NCI-H446 treated with DMSO at 0.1 percent for 48 hours (cell line): ENCODE measurements at regions not wholly inside any gene's neighbourhood (a gene's known extent, or its start where the extent isn't known, plus 50 kb on each side); places are given as distances from the start of the nearest gene placed in this dataset.
"Not testable (repeated sequence)": the region's sequence is repeated elsewhere in the genome, so short reads cannot be mapped to it uniquely, and the experiment has no call there.

Source experiments
- DNase-seq: peaks from one replicate; lab custom pipeline; 2025; lab: John Stamatoyannopoulos, UW

DNA sequence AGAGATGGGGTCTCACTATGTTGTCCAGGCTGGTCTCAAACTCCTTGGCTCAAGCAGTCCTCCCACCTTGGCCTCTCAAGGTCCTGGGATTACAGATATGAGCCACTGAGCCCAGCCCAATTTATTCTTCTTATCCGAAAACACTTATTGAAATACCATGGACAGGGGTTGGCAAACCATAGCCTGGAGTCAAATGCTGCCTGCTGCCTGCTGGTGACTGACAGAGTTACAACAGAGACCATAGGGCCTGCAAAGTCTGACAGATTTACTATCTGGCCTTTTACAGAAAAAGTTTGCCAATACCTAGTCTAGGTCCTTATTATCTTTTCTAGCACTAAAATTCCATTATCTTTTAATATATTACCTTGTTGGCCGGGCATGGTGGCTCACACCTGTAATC lies 87.1 kb upstream of the ZNF281 start:
- DNase-seq: no peak

DNA sequence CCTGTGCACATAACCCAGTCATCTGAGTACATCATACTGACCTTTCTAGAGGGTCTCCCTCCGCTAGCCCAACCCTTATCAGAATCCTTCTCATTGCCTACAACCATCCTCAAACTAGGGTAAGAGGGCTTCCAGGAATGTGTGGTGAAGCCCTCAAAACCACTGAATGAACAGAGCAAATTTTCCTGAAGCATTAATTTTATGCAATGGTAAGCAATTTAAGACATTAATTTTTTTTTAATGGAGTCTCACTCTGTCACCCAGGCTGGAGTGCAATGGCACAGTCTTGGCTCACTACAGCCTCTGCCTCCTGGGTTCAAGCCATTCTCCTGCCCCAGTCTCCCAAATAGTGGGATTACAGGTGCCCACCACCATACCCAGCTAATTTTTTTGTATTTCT lies 86.1 kb upstream of the ZNF281 start:
- no peak for DNase-seq

DNA sequence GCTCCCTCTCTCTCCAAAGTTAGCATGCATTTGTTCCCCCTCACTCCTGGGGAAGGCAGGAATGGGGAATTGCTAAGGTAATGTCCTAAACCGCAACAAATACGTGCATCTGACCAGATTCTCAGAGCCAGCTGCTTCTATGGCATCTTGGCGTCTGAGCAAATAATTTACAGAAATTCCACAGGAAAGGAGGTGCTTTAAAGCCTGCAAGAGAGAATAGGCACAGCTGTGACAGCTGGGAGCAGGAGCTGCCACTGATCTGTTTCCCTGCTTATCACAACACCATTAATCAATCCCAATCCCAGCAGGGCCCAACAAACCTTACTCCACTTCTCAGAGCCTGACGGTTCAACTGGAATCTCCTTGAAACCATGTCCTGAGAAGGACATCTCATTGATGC lies 83.5 kb upstream of the ZNF281 start:
- DNase-seq: no peak

- DNase-seq: no peak
Observed at GRCh38 chr1:200491103-200491502, 81.3 kb upstream of the ZNF281 start.

- no peak for DNase-seq
Observed at GRCh38 chr1:200490183-200490582, 80.3 kb upstream of the ZNF281 start.

- DNase-seq: peak; percentile 19
Observed at GRCh38 chr1:200488375-200489165, 78.7 kb upstream of the ZNF281 start.

GRCh38 chr1:200487650-200488049 lies 77.8 kb upstream of the ZNF281 start:
- no peak for DNase-seq

DNA sequence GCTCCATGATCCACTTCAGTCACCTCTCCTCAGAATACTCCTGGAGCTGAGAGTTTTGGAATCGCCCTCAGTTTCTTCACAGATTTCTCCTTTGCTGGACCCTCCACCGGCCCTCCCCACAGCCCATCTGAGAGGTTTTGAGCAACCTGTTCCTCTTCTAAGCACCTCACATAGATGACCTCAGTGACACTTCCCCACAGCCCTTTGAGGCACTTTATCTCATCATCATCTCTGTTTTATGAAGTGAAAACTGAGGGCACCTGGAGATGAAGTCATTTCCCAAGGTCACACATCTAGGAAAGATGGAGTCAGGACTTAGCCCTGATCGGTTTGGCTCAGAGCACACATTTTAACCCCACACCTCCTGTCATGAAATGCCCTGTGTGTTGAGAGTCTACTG lies 76.8 kb upstream of the ZNF281 start:
- DNase-seq: no peak

GRCh38 chr1:200484438-200484946 lies 74.7 kb upstream of the ZNF281 start:
- DNase-seq: not testable (repeated sequence)

DNA sequence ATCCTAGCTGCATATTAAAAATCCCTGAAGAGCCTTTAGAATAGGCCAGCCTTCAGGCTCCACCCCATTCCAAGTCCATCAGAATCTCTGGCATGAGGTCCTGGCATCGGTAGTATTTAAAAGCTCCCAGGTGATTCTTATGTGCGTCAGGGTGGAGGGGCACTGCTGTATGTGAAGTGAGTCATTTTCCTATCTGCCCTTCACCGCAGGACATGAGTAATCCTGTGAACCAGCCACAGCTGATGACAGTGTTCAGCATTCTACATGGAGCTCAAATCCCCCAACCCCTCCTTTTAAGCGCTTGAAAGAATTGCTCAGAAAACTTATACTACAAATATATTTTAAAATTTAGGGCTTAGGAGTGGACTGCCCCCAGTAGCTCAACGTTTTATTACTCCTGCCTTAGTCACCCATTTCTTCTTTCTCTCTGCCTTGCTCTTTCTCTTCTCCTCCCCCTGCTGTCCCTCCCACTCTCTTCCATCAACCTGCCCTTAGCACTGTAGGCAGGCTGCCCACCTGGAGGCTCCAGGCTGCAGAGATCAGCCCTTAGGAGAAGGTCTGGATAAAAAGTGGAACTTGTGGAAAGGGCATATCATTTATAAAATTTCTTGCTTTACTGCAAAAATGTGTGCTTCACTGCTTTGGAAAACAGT lies 73.8 kb upstream of the ZNF281 start:
- DNase-seq: no peak

- no peak for DNase-seq
Observed at GRCh38 chr1:200480964-200481363, 71.1 kb upstream of the ZNF281 start.

DNA sequence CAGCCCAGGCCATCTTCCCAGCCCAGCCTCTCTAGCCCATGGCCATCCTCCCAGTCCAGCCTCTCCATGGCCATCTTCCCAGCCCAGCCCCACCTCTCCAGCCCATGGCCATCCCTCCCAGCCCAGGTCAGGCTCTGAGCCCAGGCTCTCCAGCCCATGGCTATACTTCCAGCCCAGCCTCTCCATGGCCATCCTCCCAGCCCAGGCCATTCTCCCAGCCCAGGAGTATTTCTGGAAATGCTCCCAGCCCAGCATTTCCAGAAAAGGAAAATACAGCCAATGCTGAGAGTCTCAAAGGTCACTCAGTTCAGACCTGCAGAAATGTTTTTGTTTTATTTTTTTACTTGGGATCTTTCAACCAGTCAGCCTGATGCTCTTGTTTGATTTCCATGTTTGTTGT lies 70.0 kb upstream of the ZNF281 start:
- DNase-seq: no peak

DNA sequence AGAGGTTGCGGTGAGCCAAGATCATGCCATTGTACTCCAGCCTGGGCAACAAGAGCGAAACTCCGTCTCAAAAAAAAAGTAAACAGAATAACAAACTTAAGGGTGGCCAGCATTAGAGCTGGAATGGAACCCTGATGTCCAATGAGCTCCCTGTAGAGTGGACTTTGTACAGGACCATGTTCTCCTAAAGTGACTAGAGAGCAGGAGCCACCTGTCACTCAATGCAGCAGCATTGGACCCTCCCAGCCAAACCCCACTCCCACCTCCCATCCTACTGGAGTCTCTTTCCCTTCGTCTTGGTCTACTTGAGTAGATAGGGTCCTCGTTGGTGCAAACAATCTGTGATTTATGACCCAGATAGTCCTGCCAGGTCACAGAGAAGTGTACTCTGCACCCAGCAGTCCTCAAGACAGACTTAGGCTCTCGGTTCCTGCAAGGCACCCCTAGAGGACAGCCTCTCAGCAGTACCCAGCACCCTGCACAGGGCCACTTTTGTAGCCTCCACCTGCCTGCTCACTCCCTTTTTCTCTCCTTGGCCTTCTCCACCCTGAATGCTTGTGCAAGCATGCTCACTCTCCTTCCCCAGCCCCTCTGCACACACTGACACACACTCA lies 69.2 kb upstream of the ZNF281 start:
- no peak for DNase-seq

- no peak for DNase-seq
Observed at GRCh38 chr1:200478239-200478623, 68.4 kb upstream of the ZNF281 start.

DNA sequence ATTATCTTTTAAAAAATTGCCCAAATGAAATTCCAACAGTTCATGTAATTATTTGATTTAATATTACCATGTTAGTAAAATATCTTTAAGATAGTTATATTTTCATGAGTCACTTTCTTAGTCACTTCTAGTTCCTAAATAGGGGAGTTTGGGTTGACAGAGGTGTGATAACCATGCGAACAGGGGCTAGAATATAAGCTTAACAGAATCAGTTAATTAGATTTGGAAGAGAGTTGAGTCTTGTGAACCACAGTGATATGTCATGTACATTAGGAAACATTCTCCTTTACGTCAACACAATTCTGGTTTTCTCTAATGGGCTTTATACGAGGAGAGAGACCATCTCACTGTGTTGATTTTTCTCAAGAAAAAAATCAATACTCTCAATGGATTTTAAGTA lies 64.8 kb upstream of the ZNF281 start:
- DNase-seq: no peak

DNA sequence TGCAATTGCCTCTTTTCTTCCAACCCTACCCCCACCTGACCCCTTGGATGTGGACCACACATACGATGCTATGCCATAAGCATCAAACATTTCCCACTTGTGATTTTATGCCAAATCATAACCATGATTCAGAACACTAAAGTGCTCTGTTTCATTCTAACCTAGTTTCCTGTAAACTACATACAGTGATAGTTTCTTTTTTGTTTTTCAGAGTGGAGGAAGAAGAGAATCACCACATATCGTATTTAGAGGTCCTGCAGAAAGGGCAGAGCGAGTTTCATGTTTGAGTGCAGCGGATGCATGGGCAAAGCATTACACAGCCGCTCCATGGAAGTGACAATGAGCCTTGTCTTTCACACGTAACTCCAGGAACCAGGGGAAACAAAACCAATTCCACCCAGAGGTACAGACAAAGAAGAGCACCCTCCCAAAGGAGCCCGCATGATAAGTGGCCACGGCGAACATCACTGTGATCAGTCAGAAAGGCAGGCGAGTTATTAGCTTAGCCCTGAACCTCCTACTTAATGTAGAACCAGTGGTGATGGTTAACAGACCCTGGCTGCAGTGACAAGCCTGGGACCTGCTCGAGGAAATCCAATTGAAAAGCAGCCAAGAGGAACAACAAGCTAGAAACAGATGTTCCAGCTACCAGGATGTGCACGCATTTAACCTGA lies 64.0 kb upstream of the ZNF281 start:
- DNase-seq: no peak

DNA sequence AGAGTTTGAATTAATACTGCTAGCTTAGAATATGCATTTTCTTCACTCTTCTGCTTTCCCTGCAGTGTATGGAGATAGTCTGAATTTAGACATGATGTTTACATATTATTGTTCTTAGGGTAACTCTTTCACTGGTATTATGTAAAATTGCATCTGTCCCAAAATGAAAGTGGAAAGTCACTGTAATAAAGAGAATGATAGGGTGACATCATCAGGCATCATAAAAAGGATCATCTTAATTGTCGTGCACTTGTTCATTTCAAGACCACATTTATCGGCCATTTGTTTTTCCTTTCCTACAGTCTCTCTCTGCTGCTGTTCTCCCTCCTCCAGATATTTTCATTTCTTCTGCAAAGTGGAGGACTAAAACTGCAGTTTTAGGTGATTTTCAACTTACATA lies 61.9 kb upstream of the ZNF281 start:
- DNase-seq: no peak

DNA sequence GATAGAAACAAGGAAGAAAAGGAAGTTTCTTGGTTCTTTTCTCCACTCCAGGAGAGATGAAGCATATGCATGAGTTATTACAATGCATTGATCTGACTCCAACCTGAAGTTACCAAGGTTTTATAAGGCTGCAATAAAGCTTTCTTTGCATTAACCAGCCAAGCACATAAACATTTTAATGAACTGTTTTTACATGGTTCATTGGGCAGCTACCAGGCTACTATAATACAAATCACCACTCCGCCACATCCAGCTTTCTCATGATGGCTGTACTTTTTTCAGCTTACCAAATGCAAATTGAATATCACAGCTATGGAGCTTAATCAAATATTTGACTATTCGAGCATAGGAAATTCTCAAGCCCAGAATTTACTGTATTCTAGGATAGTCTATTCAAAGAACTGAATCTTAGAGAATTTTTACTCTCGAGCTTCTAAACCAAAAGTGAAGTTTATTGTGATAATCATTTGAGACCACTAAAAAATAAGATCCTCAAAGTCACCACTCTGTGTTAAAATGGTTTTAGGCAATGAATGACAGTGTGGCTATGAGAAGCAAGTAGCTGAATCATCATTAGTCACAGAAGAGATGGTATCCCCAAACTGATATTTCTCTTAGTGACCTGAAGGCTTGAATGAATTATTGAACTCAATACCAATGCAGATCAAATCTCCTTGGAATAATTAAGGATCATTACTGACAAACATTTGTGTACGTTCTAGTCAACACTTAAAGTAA lies 58.6 kb upstream of the ZNF281 start:
- DNase-seq: no peak

DNA sequence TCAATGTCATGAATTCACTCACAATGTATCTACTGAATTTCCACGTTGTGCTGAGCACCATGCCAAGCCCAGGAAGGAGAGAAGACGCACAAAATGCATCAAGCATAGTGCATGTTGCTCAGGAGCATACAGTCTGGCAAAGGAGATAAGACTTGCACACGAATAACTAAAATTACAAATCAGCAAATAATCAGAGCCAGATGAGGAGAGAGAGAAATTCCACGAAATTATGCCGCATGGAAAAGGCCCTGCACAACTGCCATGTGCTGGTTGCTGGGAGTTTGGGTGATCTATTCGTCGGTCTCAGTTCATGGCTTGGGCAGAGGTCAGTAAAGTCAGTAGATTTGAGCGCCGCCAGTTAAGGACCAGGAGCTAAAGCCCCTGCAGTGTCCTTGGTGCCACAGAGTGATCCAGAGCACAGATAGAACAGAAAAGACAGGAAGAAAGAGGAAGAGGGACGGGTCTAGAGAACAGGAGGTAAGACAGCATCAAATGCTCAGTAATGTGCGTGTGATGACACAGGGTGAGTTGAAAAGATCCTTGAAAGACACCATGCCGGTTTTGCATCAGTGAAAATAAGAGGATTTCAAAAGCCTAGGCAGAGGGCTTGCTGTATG lies 55.1 kb upstream of the ZNF281 start:
- DNase-seq: no peak
